Peyer's patch (tissue), 4 donors: ENCODE measurements at regions not wholly inside any gene's neighbourhood (a gene's known extent, or its start where the extent isn't known, plus 50 kb on each side); places are given as distances from the start of the nearest gene placed in this dataset.
"Not testable (repeated sequence)": the region's sequence is repeated elsewhere in the genome, so short reads cannot be mapped to it uniquely, and the experiment has no call there.

ENCODE experiments used
- DNase-seq, 3 donors: peaks; one replicate each; pipeline ENCODE4 v3.0.0-alpha.2; 2017 to 2019
- H3K27ac ChIP-seq, 4 donors: fragments of 200-600 bp; sonication (generic); one replicate each; pipeline ENCODE4 v1.5.1; 2016 to 2019
- H3K27me3 ChIP-seq, 2 donors: fragments of 200-600 bp; sonication (generic); one replicate each; pipeline ENCODE4 v1.5.1; 2019
- H3K36me3 ChIP-seq, 3 donors: fragments of 200-600 bp; sonication (generic); one replicate each; pipeline ENCODE4 v1.5.1; 2016 to 2019
- H3K4me1 ChIP-seq, 4 donors: fragments of 200-600 bp; sonication (generic); one replicate each; pipeline ENCODE4 v1.5.1; 2016 to 2019
- H3K4me3 ChIP-seq, 4 donors: fragments of 200-600 bp; sonication (generic); 1 replicate in 3 of 4; 2 replicates in 1 of 4; pipeline ENCODE4 v1.5.1; 2016 to 2019; ENCODE audit warnings: mild to moderate bottlenecking in 1 of 4
- H3K9me3 ChIP-seq, 4 donors: fragments of 200-600 bp; sonication (generic); one replicate each; pipeline ENCODE4 v1.5.1; 2016 to 2019; ENCODE audit warnings: mild to moderate bottlenecking in 1 of 4
- POLR2A ChIP-seq, 2 donors: fragments of 450-650 bp; IDR thresholded peaks; one replicate each; pipeline ENCODE4 v1.5.1; 2017; ENCODE audit warnings: antibody characterized with exemption in 2 of 2, mild to moderate bottlenecking in 2 of 2, moderate library complexity in 2 of 2
- TF ChIP-seq, protein P1 (sequence below), 6 experiments: fragments of 450-650 bp in 4 of 6; fragments of 200-600 bp in 2 of 6; sonication (generic) in 1 of 6; IDR thresholded peaks; one replicate each; pipeline ENCODE4 v1.5.1; 2017 to 2019; ENCODE audit warnings: antibody characterized with exemption in 6 of 6, mild to moderate bottlenecking in 3 of 6, moderate library complexity in 1 of 6

DNA sequence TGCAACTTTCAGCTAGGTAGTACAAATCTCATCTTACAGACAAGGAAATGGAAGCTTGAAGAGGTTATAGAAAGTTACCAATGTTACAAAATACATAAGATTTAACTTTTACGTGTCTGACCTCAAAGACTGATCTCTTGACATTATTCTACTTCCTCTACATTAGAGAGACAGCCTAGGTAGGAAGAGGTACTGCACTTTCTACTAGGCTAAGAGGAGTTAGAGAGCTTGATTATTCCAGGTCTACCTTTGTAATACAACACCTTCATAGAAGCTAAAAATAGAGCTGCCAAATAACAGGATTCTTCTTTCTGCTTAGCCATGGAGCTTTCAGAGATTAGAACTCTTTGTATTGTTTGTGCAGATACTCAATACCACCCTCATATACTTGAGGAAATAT, 147.6 kb upstream of the NPY2R start:
- TF ChIP-seq, protein P1, sequence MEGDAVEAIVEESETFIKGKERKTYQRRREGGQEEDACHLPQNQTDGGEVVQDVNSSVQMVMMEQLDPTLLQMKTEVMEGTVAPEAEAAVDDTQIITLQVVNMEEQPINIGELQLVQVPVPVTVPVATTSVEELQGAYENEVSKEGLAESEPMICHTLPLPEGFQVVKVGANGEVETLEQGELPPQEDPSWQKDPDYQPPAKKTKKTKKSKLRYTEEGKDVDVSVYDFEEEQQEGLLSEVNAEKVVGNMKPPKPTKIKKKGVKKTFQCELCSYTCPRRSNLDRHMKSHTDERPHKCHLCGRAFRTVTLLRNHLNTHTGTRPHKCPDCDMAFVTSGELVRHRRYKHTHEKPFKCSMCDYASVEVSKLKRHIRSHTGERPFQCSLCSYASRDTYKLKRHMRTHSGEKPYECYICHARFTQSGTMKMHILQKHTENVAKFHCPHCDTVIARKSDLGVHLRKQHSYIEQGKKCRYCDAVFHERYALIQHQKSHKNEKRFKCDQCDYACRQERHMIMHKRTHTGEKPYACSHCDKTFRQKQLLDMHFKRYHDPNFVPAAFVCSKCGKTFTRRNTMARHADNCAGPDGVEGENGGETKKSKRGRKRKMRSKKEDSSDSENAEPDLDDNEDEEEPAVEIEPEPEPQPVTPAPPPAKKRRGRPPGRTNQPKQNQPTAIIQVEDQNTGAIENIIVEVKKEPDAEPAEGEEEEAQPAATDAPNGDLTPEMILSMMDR (IDR thresholded peaks at IDR 0.05): no peak
- no peak for TF ChIP-seq POLR2A (IDR thresholded peaks at IDR 0.05)
- Histone ChIP-seq H3K9me3 (no peaks in the 10 kb centered on the region), H3K27ac (no peak overlapping the region), H3K4me3 (no peak overlapping the region), H3K36me3 (no peaks in the 10 kb centered on the region), H3K27me3 (no peaks in the 10 kb centered on the region), H3K4me1 (no peaks in the 10 kb centered on the region)
- no peak for DNase-seq

DNA sequence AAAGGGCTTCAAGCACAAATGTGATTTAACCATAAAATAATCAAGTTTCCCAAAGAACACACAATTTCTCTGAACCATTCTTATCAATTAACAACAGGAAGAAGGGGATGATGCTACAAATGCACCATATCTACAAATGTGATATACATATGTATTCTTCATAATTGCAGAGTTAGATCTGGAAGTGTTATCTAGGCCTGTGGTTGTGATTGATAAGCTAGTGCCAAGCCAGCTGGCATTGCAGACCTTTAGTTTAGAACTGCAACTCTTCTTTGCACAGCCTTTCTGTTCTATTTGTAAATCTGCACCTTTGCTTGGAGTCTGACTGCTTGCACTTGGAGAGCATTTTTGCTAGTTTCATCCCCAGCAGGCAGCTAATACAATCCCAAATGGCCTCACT, 145.5 kb upstream of the NPY2R start:
- no peaks in the 10 kb centered on the region for H3K4me1 ChIP-seq
- no peaks in the 10 kb centered on the region for H3K9me3 ChIP-seq
- no peaks in the 10 kb centered on the region for H3K27me3 ChIP-seq
- TF ChIP-seq, protein P1 (IDR thresholded peaks at IDR 0.05): no peak
- no peak for TF ChIP-seq POLR2A (IDR thresholded peaks at IDR 0.05)
- no peak overlapping the region for H3K4me3 ChIP-seq
- H3K27ac ChIP-seq: no peak overlapping the region
- DNase-seq: no peak
- no peaks in the 10 kb centered on the region for H3K36me3 ChIP-seq

DNA sequence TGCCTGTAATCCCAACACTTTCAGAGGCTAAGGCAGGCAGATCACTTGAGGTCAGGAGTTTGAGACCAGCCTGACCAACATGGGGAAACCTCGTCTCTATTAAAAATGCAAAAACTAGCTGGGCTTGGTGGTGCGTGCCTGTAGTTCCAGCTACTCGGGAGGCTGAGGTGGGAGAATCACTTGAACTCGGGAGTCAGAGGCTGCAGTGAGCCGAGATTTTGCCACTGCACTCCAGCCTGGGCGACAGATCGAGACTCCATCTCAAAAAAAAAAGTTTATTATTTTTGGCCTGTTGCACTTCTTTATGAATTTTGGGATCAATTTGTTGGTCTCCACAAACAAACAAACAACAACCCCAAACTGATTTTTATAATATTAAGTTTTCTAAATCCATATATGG, 143.5 kb upstream of the NPY2R start:
- H3K9me3 ChIP-seq, H3K27me3 ChIP-seq, H3K4me1 ChIP-seq, H3K27ac ChIP-seq, DNase-seq, H3K4me3 ChIP-seq, H3K36me3 ChIP-seq: not testable (repeated sequence)

DNA sequence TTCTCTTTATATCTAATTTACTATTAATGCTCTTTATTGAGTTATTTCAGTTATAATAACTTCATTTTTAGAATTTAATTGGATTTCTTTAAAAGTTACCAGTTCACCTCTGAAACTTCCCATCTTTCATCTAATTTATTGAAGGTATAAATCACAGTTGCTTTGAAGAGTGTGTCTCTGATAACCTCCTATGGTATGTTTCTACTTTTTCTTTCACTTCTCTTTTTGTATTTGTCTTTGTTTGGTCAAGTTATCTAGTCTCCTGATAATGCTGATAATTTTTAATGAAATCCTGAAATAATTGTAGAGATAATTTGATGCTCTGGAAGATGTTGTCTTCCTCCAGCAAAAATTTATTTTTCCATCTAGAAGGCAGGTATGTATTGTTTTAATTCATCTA, 141.6 kb upstream of the NPY2R start:
- H3K27me3 ChIP-seq: no peaks in the 10 kb centered on the region
- no peak overlapping the region for H3K4me3 ChIP-seq

DNA sequence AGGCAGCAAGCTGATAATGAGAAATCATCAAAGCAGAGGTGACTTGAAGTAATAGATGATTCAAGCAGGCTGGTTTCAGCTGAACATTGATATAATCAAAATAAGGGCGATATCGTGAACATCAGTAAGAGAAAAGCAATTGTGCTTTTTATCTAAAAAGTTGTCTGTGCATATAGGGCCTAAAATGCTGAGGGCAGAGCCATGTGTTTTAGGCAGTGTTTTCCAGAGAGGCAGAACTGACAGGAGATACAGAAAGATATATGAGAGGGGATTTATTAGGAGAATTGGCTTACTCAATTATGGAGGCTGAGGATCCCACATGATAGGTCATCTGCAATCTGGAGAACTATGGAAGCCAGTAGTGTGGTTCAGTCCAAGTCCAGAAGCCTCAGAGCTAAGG, 136.5 kb upstream of the NPY2R start:
- Histone ChIP-seq H3K27me3 (no peaks in the 10 kb centered on the region), H3K9me3 (no peaks in the 10 kb centered on the region), H3K4me1 (no peaks in the 10 kb centered on the region), H3K27ac (no peak overlapping the region), H3K4me3 (no peak overlapping the region), H3K36me3 (no peaks in the 10 kb centered on the region)
- DNase-seq: no peak
- TF ChIP-seq POLR2A (IDR thresholded peaks at IDR 0.05): no peak
- TF ChIP-seq, protein P1 (IDR thresholded peaks at IDR 0.05): no peak

More for the DNA sequence above, 141.6 kb upstream of the NPY2R start:
- Histone ChIP-seq H3K27ac (no peak overlapping the region), H3K4me1 (no peaks in the 10 kb centered on the region), H3K9me3 (no peaks in the 10 kb centered on the region), H3K36me3 (no peaks in the 10 kb centered on the region)
- DNase-seq: no peak
- TF ChIP-seq POLR2A (IDR thresholded peaks at IDR 0.05): no peak
- TF ChIP-seq, protein P1 (IDR thresholded peaks at IDR 0.05): no peak

DNA sequence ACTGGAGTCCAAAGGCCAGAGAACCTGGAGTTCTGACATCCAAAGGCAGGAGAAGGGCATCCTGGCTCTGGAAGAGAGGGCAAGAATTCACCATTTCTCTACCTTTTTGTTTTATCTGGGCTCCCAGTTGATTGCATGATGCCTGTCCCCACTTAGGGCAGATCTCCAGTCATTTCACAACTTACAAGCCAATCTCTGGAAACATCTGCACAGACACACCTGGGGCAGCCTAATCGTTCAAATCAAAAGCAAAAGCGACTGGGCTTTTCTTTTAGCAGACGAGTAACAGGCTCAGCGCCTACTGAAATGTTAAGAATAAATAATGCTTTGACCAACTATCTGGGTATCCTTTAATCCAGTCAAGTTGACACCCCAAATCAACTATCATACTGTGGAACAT, 136.0 kb upstream of the NPY2R start:
- Histone ChIP-seq H3K27ac (no peak overlapping the region), H3K36me3 (no peaks in the 10 kb centered on the region), H3K27me3 (no peaks in the 10 kb centered on the region), H3K4me1 (no peaks in the 10 kb centered on the region), H3K4me3 (no peak overlapping the region), H3K9me3 (no peaks in the 10 kb centered on the region)
- DNase-seq: no peak
- TF ChIP-seq, protein P1 (IDR thresholded peaks at IDR 0.05): no peak
- no peak for TF ChIP-seq POLR2A (IDR thresholded peaks at IDR 0.05)
